Fibroblast of lung (primary cell): ENCODE measurements at regions not wholly inside any gene's neighbourhood (a gene's known extent, or its start where the extent isn't known, plus 50 kb on each side); places are given as distances from the start of the nearest gene placed in this dataset.

Experiments
- DNase-seq, 2 donors: peaks; one replicate each; pipeline versions ENCODE4 v3.0.0 to v3.0.0-alpha.2; 2010; ENCODE audit warnings: low read depth in 2 of 2
- H2AFZ ChIP-seq: 2 replicates; pipeline ENCODE4 v1.5.1; 2012; ENCODE audit warnings: low read length, control low read depth, inconsistent platforms
- H3K27ac ChIP-seq: 2 replicates; pipeline ENCODE4 v1.5.1; 2011; ENCODE audit warnings: low read length, control low read depth; ENCODE audit not compliant: insufficient read depth
- H3K27me3 ChIP-seq: 2 replicates; pipeline ENCODE4 v1.5.1; 2011; ENCODE audit warnings: mild to moderate bottlenecking, low read length; ENCODE audit not compliant: control insufficient read depth, insufficient read depth
- H3K36me3 ChIP-seq: 2 replicates; pipeline ENCODE4 v1.5.1; 2011; ENCODE audit warnings: low read length; ENCODE audit not compliant: control insufficient read depth, insufficient read depth
- H3K4me1 ChIP-seq: 2 replicates; pipeline ENCODE4 v1.5.1; 2011; ENCODE audit warnings: low read length; ENCODE audit not compliant: control insufficient read depth, insufficient read depth; ENCODE audit errors: extremely low read depth
- H3K4me2 ChIP-seq: 2 replicates; pipeline ENCODE4 v1.5.1; 2011; ENCODE audit warnings: low read length, control low read depth; ENCODE audit not compliant: insufficient read depth; ENCODE audit errors: extremely low read depth
- H3K4me3 ChIP-seq, 4 experiments: fragments of 200-600 bp in 1 of 4; sonication (generic) in 1 of 4; replicated peaks in 1 of 4; 2 replicates each; pipeline ENCODE4 v1.5.1; 2011 to 2016; ENCODE audit warnings: low read length in 4 of 4, low read depth in 3 of 4, mild to moderate bottlenecking in 3 of 4, control low read depth in 2 of 4, inconsistent platforms in 1 of 4, mixed read lengths in 1 of 4; ENCODE audit not compliant: insufficient read depth in 1 of 4; ENCODE audit errors: control extremely low read depth in 1 of 4
- H3K79me2 ChIP-seq: 2 replicates; pipeline ENCODE4 v1.5.1; 2012; ENCODE audit warnings: mild to moderate bottlenecking, low read length, inconsistent platforms; ENCODE audit not compliant: control insufficient read depth, insufficient read depth
- H3K9ac ChIP-seq: 2 replicates; pipeline ENCODE4 v1.5.1; 2011; ENCODE audit warnings: mild to moderate bottlenecking, low read length, control low read depth; ENCODE audit not compliant: insufficient read depth
- H3K9me3 ChIP-seq: 2 replicates; pipeline ENCODE4 v1.5.1; 2012; ENCODE audit warnings: low read depth, low read length; ENCODE audit not compliant: control insufficient read depth, insufficient read depth
- H4K20me1 ChIP-seq: 2 replicates; pipeline ENCODE4 v1.5.1; 2011; ENCODE audit warnings: low read length; ENCODE audit not compliant: control insufficient read depth, insufficient read depth; ENCODE audit errors: extremely low read depth
- EZH2 ChIP-seq: IDR thresholded peaks from 2 replicates; pipeline ENCODE4 v1.5.1; 2012; ENCODE audit warnings: low read length, control low read depth, mild to moderate bottlenecking; ENCODE audit errors: missing control alignments
- TF ChIP-seq, protein P1 (sequence below), 2 donors: IDR thresholded peaks in 1 of 2; conservative IDR thresholded peaks in 1 of 2; 1 replicate in 1 of 2; 2 replicates in 1 of 2; pipeline ENCODE4 v1.5.1; 2011 to 2012; ENCODE audit warnings: low read length in 2 of 2, control low read depth in 1 of 2, inconsistent platforms in 1 of 2, low read depth in 1 of 2, mild to moderate bottlenecking in 1 of 2

DNA sequence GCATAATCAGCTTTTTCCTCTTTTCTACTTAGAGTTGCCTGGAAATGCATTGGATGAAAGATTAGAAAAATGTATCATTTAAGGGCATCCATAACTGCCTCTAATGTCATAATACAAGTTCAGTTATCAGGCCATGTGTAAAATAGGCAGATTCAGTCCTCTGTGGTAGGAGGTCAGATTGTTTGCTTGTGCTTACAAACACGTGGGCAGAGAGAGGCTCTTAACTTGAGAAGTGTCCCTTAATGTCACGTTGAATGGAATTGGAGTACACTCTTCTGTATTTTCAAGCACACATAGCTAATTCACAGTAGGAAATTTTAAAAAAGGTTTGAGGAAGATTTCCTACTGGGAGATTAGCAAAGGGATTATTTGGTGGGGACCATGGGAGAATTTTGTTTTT is 359.8 kb upstream of the MTPN start:
- H3K27me3 ChIP-seq = no peaks in the 10 kb centered on the region
- H3K79me2 ChIP-seq = no peaks in the 10 kb centered on the region
- no peak overlapping the region for H2AFZ ChIP-seq
- H3K27ac ChIP-seq = no peak overlapping the region
- H3K4me2 ChIP-seq = no peak overlapping the region
- TF ChIP-seq, protein P1, sequence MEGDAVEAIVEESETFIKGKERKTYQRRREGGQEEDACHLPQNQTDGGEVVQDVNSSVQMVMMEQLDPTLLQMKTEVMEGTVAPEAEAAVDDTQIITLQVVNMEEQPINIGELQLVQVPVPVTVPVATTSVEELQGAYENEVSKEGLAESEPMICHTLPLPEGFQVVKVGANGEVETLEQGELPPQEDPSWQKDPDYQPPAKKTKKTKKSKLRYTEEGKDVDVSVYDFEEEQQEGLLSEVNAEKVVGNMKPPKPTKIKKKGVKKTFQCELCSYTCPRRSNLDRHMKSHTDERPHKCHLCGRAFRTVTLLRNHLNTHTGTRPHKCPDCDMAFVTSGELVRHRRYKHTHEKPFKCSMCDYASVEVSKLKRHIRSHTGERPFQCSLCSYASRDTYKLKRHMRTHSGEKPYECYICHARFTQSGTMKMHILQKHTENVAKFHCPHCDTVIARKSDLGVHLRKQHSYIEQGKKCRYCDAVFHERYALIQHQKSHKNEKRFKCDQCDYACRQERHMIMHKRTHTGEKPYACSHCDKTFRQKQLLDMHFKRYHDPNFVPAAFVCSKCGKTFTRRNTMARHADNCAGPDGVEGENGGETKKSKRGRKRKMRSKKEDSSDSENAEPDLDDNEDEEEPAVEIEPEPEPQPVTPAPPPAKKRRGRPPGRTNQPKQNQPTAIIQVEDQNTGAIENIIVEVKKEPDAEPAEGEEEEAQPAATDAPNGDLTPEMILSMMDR (conservative IDR thresholded peaks at IDR 0.05 in 1 of 2, IDR thresholded peaks at IDR 0.05 in 1 of 2; ENCODE audit: low read depth in 1 of 2, low read length in 2 of 2) = no peak
- no peak for TF ChIP-seq EZH2
- no peaks in the 10 kb centered on the region for H3K36me3 ChIP-seq
- H3K9ac ChIP-seq = no peak overlapping the region
- H3K4me3 ChIP-seq = no peak overlapping the region
- H3K9me3 ChIP-seq = no peaks in the 10 kb centered on the region
- no peaks in the 10 kb centered on the region for H4K20me1 ChIP-seq
- no peak for DNase-seq
- H3K4me1 ChIP-seq = no peaks in the 10 kb centered on the region

GRCh38 chr7:136333636-136334035 is 356.5 kb upstream of the MTPN start:
- no peaks in the 10 kb centered on the region for H3K79me2 ChIP-seq
- no peak overlapping the region for H3K4me3 ChIP-seq
- DNase-seq = no peak
- H3K27me3 ChIP-seq = no peaks in the 10 kb centered on the region
- H3K27ac ChIP-seq = no peak overlapping the region
- H3K4me2 ChIP-seq = no peak overlapping the region
- no peaks in the 10 kb centered on the region for H3K4me1 ChIP-seq
- H4K20me1 ChIP-seq = no peaks in the 10 kb centered on the region
- H3K9ac ChIP-seq = no peak overlapping the region
- H3K9me3 ChIP-seq = no peaks in the 10 kb centered on the region
- TF ChIP-seq EZH2 = no peak
- TF ChIP-seq, protein P1 (conservative IDR thresholded peaks at IDR 0.05 in 1 of 2, IDR thresholded peaks at IDR 0.05 in 1 of 2; ENCODE audit: low read depth in 1 of 2, low read length in 2 of 2) = no peak
- H2AFZ ChIP-seq = no peak overlapping the region
- no peaks in the 10 kb centered on the region for H3K36me3 ChIP-seq

DNA sequence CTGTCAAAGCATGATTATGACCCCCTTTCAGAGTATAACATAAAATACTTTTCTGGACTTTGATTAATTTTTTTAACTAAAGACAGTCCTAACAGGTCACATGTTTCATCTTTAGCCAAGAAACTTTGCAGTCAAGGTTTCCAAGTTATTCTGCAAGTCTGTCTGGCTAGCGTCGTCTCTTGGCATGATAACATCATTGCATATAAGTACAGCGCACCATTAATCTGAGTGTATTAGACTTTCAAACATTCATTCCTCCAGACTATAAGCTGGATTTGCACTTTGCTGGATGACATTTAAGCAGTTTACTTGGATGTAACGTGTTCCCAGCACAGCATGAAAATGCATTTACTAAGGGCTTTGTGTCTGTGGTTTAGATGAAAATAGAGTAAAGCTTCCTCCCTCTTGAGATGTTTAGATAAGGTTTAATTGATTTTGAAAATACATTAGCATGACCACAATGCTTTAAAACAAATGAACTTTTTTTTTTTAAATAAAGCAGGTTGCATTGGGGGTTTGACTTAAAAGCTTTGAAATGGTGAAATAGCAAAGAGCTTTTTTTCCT is 349.0 kb upstream of the MTPN start:
- Histone ChIP-seq H2AFZ (no peak overlapping the region), H3K36me3 (no peaks in the 10 kb centered on the region), H3K9ac (no peak overlapping the region), H3K27ac (no peak overlapping the region), H3K79me2 (no peaks in the 10 kb centered on the region), H4K20me1 (no peaks in the 10 kb centered on the region), H3K4me2 (no peak overlapping the region), H3K9me3 (no peaks in the 10 kb centered on the region), H3K4me1 (no peaks in the 10 kb centered on the region), H3K4me3 (no peak overlapping the region), H3K27me3 (no peaks in the 10 kb centered on the region)
- TF ChIP-seq, protein P1 (conservative IDR thresholded peaks at IDR 0.05 in 1 of 2, IDR thresholded peaks at IDR 0.05 in 1 of 2; ENCODE audit: low read depth in 1 of 2, low read length in 2 of 2) = no peak
- TF ChIP-seq EZH2 = no peak
- DNase-seq = no peak
